Central memory CD8-positive, alpha-beta T cell (primary cell): ENCODE measurements at regions not wholly inside any gene's neighbourhood (a gene's known extent, or its start where the extent isn't known, plus 50 kb on each side); places are given as distances from the start of the nearest gene placed in this dataset.
A peak's percentile ranks its signal among the peaks of the same experiment; 100 is the strongest.
"Not testable (repeated sequence)": the region's sequence is repeated elsewhere in the genome, so short reads cannot be mapped to it uniquely, and the experiment has no call there.

Experiments used
- ATAC-seq: fragments of 150-1000 bp; cut with Tn5 transposase; replicated peaks from 2 replicates; pipeline ENCODE4 v1.10.0; 2022; ENCODE audit warnings: mild to moderate bottlenecking, moderate FRiP score, moderate number of reproducible peaks; ENCODE audit not compliant: poor library complexity, severe bottlenecking; ENCODE audit errors: extremely low read depth
- DNase-seq, 2 donors: peaks; one replicate each; pipeline ENCODE4 v3.0.0; 2021; ENCODE audit warnings: low spot score in 2 of 2
- H3K27ac Mint-ChIP-seq: one replicate; pipeline ENCODE4 v1.8.0; 2022; ENCODE audit warnings: low read depth, mild to moderate bottlenecking, moderate library complexity, mixed read lengths
- H3K27me3 Mint-ChIP-seq: one replicate; pipeline ENCODE4 v1.8.0; 2022; ENCODE audit warnings: mixed read lengths
- H3K36me3 Mint-ChIP-seq: one replicate; pipeline ENCODE4 v1.8.0; 2022; ENCODE audit warnings: mild to moderate bottlenecking, moderate library complexity, mixed read lengths; ENCODE audit not compliant: insufficient read depth
- H3K4me1 Mint-ChIP-seq: one replicate; pipeline ENCODE4 v1.8.0; 2022; ENCODE audit warnings: mixed read lengths
- H3K4me3 Mint-ChIP-seq: one replicate; pipeline ENCODE4 v1.8.0; 2022; ENCODE audit warnings: mild to moderate bottlenecking, moderate library complexity, mixed read lengths
- H3K9me3 Mint-ChIP-seq: one replicate; pipeline ENCODE4 v1.8.0; 2022; ENCODE audit warnings: mixed read lengths

- ATAC-seq, H3K27ac Mint-ChIP-seq, DNase-seq, H3K9me3 Mint-ChIP-seq, H3K4me1 Mint-ChIP-seq, H3K4me3 Mint-ChIP-seq, H3K36me3 Mint-ChIP-seq: not testable (repeated sequence)
- H3K27me3 Mint-ChIP-seq: peaks cover 52% of the 10 kb centered on the region
Observed at GRCh38 chr15:84130098-84130831, 105.3 kb upstream of the GOLGA6L4 start.

- not testable (repeated sequence) for H3K4me1 Mint-ChIP-seq, H3K9me3 Mint-ChIP-seq, H3K36me3 Mint-ChIP-seq, DNase-seq, H3K4me3 Mint-ChIP-seq, H3K27ac Mint-ChIP-seq, ATAC-seq
- H3K27me3 Mint-ChIP-seq: peaks cover 53% of the 10 kb centered on the region
Observed at GRCh38 chr15:84135931-84136456, 99.6 kb upstream of the GOLGA6L4 start.

DNA sequence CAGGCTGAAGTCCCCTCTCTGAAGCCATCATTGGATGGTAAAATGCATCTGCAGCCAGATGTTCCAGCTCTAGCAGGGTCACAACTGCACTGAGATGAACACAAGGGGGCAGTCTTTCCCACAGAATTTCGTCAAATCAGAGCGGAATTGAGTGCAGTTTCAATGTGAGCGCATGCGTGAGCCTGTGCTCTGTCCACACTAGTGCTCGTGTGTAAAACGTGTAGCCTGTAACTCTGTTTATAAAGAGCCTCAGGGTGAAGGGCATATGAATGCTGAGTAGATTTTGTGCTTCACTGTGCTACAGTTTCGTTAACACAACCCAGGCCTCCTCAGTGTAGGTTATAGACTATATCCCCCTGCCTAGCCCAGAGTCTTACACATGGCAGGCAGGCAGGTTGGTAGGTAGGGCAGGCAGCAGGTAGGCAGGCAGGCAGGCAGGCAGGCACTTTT, 92.7 kb upstream of the GOLGA6L4 start:
- DNase-seq: peak; percentile 53 to 69
- Mint-ChIP-seq H3K27me3 (peaks cover 41% of the 10 kb centered on the region), H3K36me3 (no peaks in the 10 kb centered on the region), H3K4me1 (no peaks in the 10 kb centered on the region), H3K4me3 (no peak overlapping the region), H3K9me3 (no peaks in the 10 kb centered on the region), H3K27ac (no peak overlapping the region)
- peak; percentile 97 for ATAC-seq

DNA sequence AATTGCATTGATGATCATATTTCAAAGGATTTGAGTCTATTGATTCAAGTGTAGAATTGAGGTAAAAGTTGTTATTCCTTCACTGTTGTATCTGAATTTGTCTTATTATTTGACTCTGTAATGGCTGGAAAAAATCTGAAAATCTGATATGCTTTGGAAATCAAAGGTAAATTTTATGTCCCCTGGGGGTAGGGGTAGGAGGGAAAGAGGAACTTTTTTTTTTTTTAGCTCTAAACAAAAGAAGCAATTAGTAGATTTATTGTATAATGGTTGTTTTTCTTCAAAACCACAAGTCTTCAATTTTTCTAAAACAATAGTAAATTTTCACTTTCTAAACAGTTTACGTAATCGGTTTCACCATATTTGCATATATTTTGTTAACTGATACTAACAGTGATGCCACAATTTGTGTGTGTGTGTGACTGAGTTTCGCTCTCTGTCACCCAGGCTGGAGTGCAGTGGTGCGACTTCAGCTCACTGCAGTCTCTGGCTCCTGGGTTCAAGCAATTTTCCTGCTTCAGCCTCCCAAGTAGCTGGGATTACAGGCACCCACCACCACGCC, 91.7 kb upstream of the GOLGA6L4 start:
- Mint-ChIP-seq H3K4me1 (no peaks in the 10 kb centered on the region), H3K9me3 (no peaks in the 10 kb centered on the region), H3K36me3 (no peaks in the 10 kb centered on the region), H3K27ac (no peak overlapping the region), H3K27me3 (peaks cover 35% of the 10 kb centered on the region), H3K4me3 (no peak overlapping the region)
- ATAC-seq (no peak), DNase-seq (no peak)

DNA sequence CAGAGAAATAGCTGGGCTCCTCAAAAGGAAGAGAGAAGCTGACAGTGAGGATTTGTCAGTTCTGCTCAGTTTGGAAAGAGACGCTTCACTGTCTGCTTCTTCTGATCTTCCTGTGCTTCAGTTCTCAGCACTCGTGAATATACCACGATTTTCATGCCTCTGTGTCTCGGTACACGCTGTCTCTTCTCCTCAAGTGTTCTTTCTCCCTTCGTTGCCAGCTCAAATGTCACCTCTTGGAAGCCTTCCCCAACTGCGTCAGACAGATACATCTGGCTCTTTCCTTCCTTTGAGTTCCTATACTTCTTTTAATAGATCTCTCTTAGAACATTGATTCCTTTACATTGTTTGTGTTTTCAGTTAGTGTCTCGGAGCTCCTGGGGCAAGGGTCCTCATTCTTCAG, 90.6 kb upstream of the GOLGA6L4 start:
- not testable (repeated sequence) for H3K9me3 Mint-ChIP-seq, H3K27ac Mint-ChIP-seq, H3K36me3 Mint-ChIP-seq, H3K4me1 Mint-ChIP-seq, H3K4me3 Mint-ChIP-seq, DNase-seq, ATAC-seq
- H3K27me3 Mint-ChIP-seq: peaks cover 35% of the 10 kb centered on the region

DNA sequence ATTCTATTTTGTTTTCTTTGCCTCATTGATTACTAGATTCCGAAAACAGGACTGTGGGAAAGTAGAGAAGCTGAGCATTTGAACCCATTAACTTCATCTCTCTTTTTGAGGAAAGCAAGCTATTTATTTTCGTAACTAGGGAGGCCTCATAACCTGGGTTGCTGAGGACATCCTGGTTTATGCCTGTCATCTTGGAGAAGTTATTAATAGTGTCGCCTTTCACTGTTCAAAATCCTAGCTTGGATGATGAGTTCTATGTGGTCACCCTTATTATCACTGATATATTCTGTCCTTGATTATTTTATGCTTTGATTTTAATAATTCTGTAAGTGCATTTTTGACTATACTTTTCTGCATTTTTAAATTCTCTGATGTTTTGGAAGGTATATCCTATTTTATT, 89.3 kb upstream of the GOLGA6L4 start:
- H3K27ac Mint-ChIP-seq: not testable (repeated sequence)

DNA sequence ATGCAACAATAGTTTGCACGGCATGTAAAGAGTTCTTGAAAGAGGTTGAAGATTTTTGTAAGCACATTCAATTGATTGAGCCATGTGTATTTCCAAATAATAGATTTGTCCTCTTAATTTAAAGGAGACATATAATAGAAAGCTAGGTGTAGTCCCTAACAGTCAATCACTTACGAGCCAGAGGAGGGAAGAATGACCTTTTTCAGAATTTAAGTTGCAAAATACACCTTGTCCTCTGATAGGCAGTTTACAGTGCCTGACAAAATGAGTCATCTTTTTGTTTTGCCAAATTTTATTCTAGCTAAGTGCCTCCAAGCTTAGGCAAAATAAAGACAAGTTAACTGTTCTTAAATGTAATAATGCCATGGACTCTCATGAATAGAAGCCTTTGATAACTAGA, 88.3 kb upstream of the GOLGA6L4 start:
- peaks cover 18% of the 10 kb centered on the region for H3K27me3 Mint-ChIP-seq
- not testable (repeated sequence) for ATAC-seq, H3K36me3 Mint-ChIP-seq, H3K4me3 Mint-ChIP-seq, H3K9me3 Mint-ChIP-seq, H3K4me1 Mint-ChIP-seq, DNase-seq, H3K27ac Mint-ChIP-seq

More for the DNA sequence above, 89.3 kb upstream of the GOLGA6L4 start:
- H3K36me3 Mint-ChIP-seq, DNase-seq, ATAC-seq, H3K9me3 Mint-ChIP-seq, H3K4me3 Mint-ChIP-seq, H3K4me1 Mint-ChIP-seq: not testable (repeated sequence)
- peaks cover 25% of the 10 kb centered on the region for H3K27me3 Mint-ChIP-seq

- DNase-seq (no peak), ATAC-seq (no peak)
- no peaks in the 10 kb centered on the region for H3K9me3 Mint-ChIP-seq
- H3K4me3 Mint-ChIP-seq: no peak overlapping the region
- no peaks in the 10 kb centered on the region for H3K4me1 Mint-ChIP-seq
- no peaks in the 10 kb centered on the region for H3K36me3 Mint-ChIP-seq
- H3K27ac Mint-ChIP-seq: no peak overlapping the region
- H3K27me3 Mint-ChIP-seq: peaks cover 23% of the 10 kb centered on the region
Observed at GRCh38 chr15:84151205-84151931, 84.2 kb upstream of the GOLGA6L4 start.

DNA sequence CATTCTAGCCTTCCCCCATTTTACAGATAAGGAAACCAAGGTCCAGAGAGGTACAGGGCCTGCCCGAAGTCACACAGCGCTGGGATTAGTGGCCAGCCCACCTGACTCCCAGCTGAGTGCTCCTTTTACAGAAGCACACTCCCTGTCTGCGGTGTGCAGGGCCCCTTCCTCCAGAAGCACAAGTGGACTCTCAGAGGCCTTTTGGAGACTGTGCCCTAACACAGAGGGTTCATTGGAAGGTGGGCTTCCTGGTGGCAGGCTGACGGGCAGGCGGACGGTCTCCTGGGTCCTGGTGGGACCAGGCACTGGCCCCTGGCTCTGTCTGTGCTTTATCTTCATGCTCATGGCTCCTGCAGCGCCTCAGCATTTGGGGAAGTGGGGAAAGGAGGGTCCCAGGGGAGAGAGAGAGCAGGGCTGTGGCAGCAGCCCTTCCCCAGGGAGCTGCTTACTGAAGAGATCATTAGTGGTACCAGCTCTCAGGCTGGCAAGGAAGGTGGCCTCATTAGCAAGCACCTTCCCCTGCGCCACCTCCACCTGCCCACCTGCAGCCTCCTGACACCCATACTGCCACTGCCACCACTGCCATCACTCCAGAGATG, 83.1 kb upstream of the GOLGA6L4 start:
- DNase-seq, H3K36me3 Mint-ChIP-seq, H3K4me3 Mint-ChIP-seq, H3K9me3 Mint-ChIP-seq, H3K4me1 Mint-ChIP-seq, H3K27ac Mint-ChIP-seq, ATAC-seq: not testable (repeated sequence)
- H3K27me3 Mint-ChIP-seq: peaks cover 34% of the 10 kb centered on the region

- not testable (repeated sequence) for H3K4me1 Mint-ChIP-seq, DNase-seq, H3K36me3 Mint-ChIP-seq, H3K9me3 Mint-ChIP-seq, H3K27ac Mint-ChIP-seq, H3K4me3 Mint-ChIP-seq, ATAC-seq
- H3K27me3 Mint-ChIP-seq: peaks cover 38% of the 10 kb centered on the region
Observed at GRCh38 chr15:84153655-84154140, 81.9 kb upstream of the GOLGA6L4 start.

GRCh38 chr15:84154314-84154713, 81.3 kb upstream of the GOLGA6L4 start:
- not testable (repeated sequence) for H3K4me1 Mint-ChIP-seq, H3K4me3 Mint-ChIP-seq, H3K27ac Mint-ChIP-seq, ATAC-seq, DNase-seq, H3K9me3 Mint-ChIP-seq, H3K36me3 Mint-ChIP-seq
- peaks cover 38% of the 10 kb centered on the region for H3K27me3 Mint-ChIP-seq

- H3K27ac Mint-ChIP-seq, H3K4me1 Mint-ChIP-seq, H3K9me3 Mint-ChIP-seq, H3K36me3 Mint-ChIP-seq, DNase-seq, H3K4me3 Mint-ChIP-seq, ATAC-seq: not testable (repeated sequence)
- peaks cover 38% of the 10 kb centered on the region for H3K27me3 Mint-ChIP-seq
Observed at GRCh38 chr15:84154787-84155186, 80.8 kb upstream of the GOLGA6L4 start.
